Left forelimb (tissue), 1 donor: ENCODE measurements at regions not wholly inside any gene's neighbourhood (a gene's known extent, or its start where the extent isn't known, plus 50 kb on each side); places are given as distances from the start of the nearest gene placed in this dataset.
"Not testable (repeated sequence)": the region's sequence is repeated elsewhere in the genome, so short reads cannot be mapped to it uniquely, and the experiment has no call there.

Source experiments
- DNase-seq: peaks from one replicate; pipeline ENCODE4 v3.0.0-alpha.2; 2018; ENCODE audit warnings: low spot score

- DNase-seq, result no peak
Observed at GRCh38 chr9:80521151-80521550, 949.4 kb downstream of the TLE4 start.

GRCh38 chr9:80520231-80520630, 948.5 kb downstream of the TLE4 start:
- DNase-seq, result no peak

GRCh38 chr9:80518441-80518840, 946.7 kb downstream of the TLE4 start:
- DNase-seq, result no peak

- no peak for DNase-seq
Observed at GRCh38 chr9:80516679-80517078, 944.9 kb downstream of the TLE4 start.

- no peak for DNase-seq
Observed at GRCh38 chr9:80509358-80509757, 937.6 kb downstream of the TLE4 start.

GRCh38 chr9:80507611-80508010, 935.8 kb downstream of the TLE4 start:
- no peak for DNase-seq

GRCh38 chr9:80504601-80505230, 933.0 kb downstream of the TLE4 start:
- DNase-seq, result no peak

GRCh38 chr9:80503671-80504281, 932.0 kb downstream of the TLE4 start:
- no peak for DNase-seq

GRCh38 chr9:80502306-80502705, 930.5 kb downstream of the TLE4 start:
- no peak for DNase-seq

- no peak for DNase-seq
Observed at GRCh38 chr9:80501635-80502034, 929.9 kb downstream of the TLE4 start.

GRCh38 chr9:80500300-80500699, 928.5 kb downstream of the TLE4 start:
- no peak for DNase-seq

- DNase-seq, result no peak
Observed at GRCh38 chr9:80498001-80498555, 926.3 kb downstream of the TLE4 start.

- no peak for DNase-seq
Observed at GRCh38 chr9:80496901-80497556, 925.3 kb downstream of the TLE4 start.

GRCh38 chr9:80493258-80493657, 921.5 kb downstream of the TLE4 start:
- no peak for DNase-seq

- no peak for DNase-seq
Observed at GRCh38 chr9:80492221-80492620, 920.5 kb downstream of the TLE4 start.

GRCh38 chr9:80491086-80491696, 919.4 kb downstream of the TLE4 start:
- DNase-seq, result no peak

GRCh38 chr9:80489329-80489728, 917.6 kb downstream of the TLE4 start:
- DNase-seq, result no peak

- no peak for DNase-seq
Observed at GRCh38 chr9:80485420-80486250, 913.9 kb downstream of the TLE4 start.

- DNase-seq, result not testable (repeated sequence)
Observed at GRCh38 chr9:80482251-80482650, 910.5 kb downstream of the TLE4 start.

- no peak for DNase-seq
Observed at GRCh38 chr9:80467632-80468031, 895.9 kb downstream of the TLE4 start.

- DNase-seq, result no peak
Observed at GRCh38 chr9:80465556-80465955, 893.8 kb downstream of the TLE4 start.

- no peak for DNase-seq
Observed at GRCh38 chr9:80449513-80449912, 877.7 kb downstream of the TLE4 start.
